GM18507 (cell line): ENCODE measurements at regions not wholly inside any gene's neighbourhood (a gene's known extent, or its start where the extent isn't known, plus 50 kb on each side); places are given as distances from the start of the nearest gene placed in this dataset.

Experiments
- DNase-seq: peaks from one replicate; pipeline ENCODE4 v3.0.0; 2011; ENCODE audit warnings: low read depth; ENCODE audit not compliant: insufficient read length; ENCODE audit errors: extremely low spot score
- FAIRE-seq: peaks from 2 replicates; lab custom pipeline; 2011; peaks lifted over from hg19 to GRCh38; lab: Jason Lieb, UNC

GRCh38 chr3:127101411-127102187, 91.3 kb upstream of the PRR23E start:
- FAIRE-seq (no peak), DNase-seq (no peak)

GRCh38 chr3:127102188-127102520, 90.8 kb upstream of the PRR23E start:
- no peak for FAIRE-seq
- DNase-seq: no peak

GRCh38 chr3:127102587-127102986, 90.3 kb upstream of the PRR23E start:
- FAIRE-seq: no peak
- no peak for DNase-seq

GRCh38 chr3:127103080-127103479, 89.9 kb upstream of the PRR23E start:
- FAIRE-seq (no peak), DNase-seq (no peak)

- no peak for DNase-seq
- FAIRE-seq: no peak
Measured at GRCh38 chr3:127104586-127104985, 88.3 kb upstream of the PRR23E start.

GRCh38 chr3:127105587-127105986, 87.3 kb upstream of the PRR23E start:
- no peak for FAIRE-seq

GRCh38 chr3:127106053-127106452, 86.9 kb upstream of the PRR23E start:
- FAIRE-seq (no peak), DNase-seq (no peak)

More at GRCh38 chr3:127105587-127105986, 87.3 kb upstream of the PRR23E start:
- no peak for DNase-seq

GRCh38 chr3:127106456-127106855, 86.5 kb upstream of the PRR23E start:
- no peak for FAIRE-seq

GRCh38 chr3:127107002-127107401, 85.9 kb upstream of the PRR23E start:
- FAIRE-seq: no peak
- no peak for DNase-seq

More at GRCh38 chr3:127106456-127106855, 86.5 kb upstream of the PRR23E start:
- no peak for DNase-seq

- FAIRE-seq: no peak
Measured at GRCh38 chr3:127107491-127108375, 85.2 kb upstream of the PRR23E start.

GRCh38 chr3:127108796-127109195, 84.1 kb upstream of the PRR23E start:
- DNase-seq (no peak), FAIRE-seq (no peak)

More at GRCh38 chr3:127107491-127108375, 85.2 kb upstream of the PRR23E start:
- DNase-seq: no peak

GRCh38 chr3:127110982-127111693, 81.8 kb upstream of the PRR23E start:
- FAIRE-seq: no peak
- no peak for DNase-seq

GRCh38 chr3:127112796-127113570, 79.9 kb upstream of the PRR23E start:
- no peak for DNase-seq
- FAIRE-seq: no peak

GRCh38 chr3:127113571-127113891, 79.4 kb upstream of the PRR23E start:
- FAIRE-seq (no peak), DNase-seq (no peak)

GRCh38 chr3:127114337-127115070, 78.4 kb upstream of the PRR23E start:
- FAIRE-seq (no peak), DNase-seq (no peak)

- FAIRE-seq (no peak), DNase-seq (no peak)
Measured at GRCh38 chr3:127115691-127116351, 77.1 kb upstream of the PRR23E start.

GRCh38 chr3:127118366-127118765, 74.6 kb upstream of the PRR23E start:
- FAIRE-seq (no peak), DNase-seq (no peak)

GRCh38 chr3:127119693-127120464, 73.1 kb upstream of the PRR23E start:
- DNase-seq (no peak), FAIRE-seq (no peak)
